Left kidney (tissue), 1 donor: ENCODE measurements at regions not wholly inside any gene's neighbourhood (a gene's known extent, or its start where the extent isn't known, plus 50 kb on each side); places are given as distances from the start of the nearest gene placed in this dataset.
"Not testable (repeated sequence)": the region's sequence is repeated elsewhere in the genome, so short reads cannot be mapped to it uniquely, and the experiment has no call there.

ENCODE experiments used
- DNase-seq: peaks from one replicate; pipeline ENCODE4 v3.0.0-alpha.2; 2013

DNA sequence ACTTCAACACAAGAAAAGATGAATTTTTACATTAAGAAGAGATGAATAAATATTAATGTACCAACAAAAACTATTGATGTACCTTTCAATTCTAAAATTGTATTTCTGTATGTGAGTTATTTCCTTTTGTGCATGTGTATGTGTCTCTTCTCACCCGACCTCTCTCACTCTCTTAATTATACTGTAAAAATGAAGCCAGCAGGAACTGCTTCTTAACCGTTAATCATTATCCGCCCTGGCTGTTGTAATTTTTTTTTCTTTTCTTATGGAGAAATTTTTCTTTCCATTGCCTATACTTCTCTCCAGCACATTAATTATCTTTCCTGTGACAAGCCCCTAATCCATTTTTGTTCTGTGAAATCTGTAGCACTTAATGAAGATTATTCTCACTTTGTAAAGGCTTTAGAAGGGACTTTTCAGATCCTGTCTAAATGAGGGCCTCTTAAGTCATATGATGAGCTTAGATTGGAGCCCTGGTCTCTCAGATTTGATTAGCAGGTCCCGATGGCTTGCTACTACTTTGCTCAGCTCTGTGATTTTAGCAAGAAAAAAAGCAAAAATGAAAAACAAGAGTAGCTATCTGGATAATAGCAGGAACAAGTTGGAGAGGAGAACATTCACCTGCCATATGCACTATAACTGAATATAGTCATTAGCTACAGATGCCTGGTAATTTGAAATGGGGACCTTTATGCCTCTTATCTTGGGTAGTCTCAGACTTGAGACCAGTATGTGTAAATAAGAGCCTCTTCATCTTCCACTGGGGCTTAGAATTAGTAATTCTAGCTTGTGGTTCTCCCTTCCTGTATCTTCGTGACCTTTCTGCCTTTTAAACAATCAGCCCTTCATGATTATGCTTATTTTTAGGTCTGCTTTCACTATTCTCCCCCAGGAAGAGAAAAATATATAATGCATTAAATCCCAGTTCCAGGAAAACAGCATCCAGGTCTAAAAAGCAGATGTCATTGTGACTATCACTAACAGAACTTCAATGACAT, 80.0 kb upstream of the COL1A2 start:
- no peak for DNase-seq

DNA sequence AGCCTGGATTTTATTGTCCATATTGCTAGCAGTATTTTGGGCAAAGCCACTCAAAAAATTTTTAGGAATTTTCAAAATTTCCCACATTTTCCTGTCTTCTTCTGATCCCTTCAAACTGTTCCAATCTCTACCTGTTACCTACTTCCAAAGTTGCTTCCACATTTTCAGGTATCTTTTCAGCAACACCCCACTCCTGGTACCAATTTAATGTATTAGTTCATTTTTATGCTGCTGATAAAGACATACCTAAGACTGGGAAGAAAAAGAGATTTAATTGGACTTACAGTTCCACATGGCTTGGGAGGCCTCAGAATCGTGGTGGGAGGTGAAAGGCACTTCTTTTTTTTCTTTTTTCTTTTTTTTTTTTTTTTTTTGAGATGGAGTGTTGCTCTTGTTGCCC, 73.6 kb upstream of the COL1A2 start:
- not testable (repeated sequence) for DNase-seq

DNA sequence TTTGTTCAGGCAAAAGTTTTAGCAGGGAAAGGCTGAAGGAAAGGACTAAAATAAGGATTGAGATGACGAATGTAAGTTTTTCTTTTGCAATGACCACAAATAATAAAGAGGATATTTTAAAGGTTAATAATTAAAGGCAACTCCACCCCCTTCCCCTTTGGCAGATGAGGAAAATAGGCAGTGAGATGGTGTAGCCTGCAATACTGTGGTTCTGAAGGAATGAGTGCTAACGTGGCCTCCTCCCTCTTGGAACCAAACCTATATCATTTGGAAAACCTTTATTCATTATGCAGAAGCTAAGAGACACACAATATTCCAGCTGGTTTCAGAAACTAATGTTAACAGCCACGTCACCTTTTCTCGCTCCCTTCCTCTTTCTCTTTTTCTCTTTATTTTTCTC, 70.9 kb upstream of the COL1A2 start:
- no peak for DNase-seq

- DNase-seq, result no peak
These were observed 70.1 kb upstream of the COL1A2 start for GRCh38 chr7:94324380-94325121.

- no peak for DNase-seq
These were observed 69.6 kb upstream of the COL1A2 start for GRCh38 chr7:94325122-94325475.

- DNase-seq, result no peak
These were observed 64.2 kb upstream of the COL1A2 start for GRCh38 chr7:94330269-94331020.

DNA sequence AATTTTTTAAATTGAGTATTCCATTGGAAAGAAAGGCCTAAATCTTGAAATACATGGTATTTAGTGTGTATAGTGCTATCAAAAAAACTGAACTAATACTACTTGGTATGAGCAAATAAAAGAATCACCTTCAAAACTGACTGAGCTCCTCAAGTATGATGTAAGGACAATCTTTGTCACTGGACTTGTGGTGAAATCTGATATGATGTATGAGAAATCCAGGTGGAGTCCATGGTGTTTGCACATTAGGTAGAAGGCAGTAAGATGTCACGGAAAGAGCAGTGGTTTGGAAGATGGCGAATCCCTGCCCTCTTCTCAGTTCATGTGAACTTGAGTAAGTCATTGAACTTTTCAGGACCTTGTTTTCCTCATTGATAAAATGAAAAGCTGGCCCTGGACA, 62.1 kb upstream of the COL1A2 start:
- DNase-seq, result no peak

DNA sequence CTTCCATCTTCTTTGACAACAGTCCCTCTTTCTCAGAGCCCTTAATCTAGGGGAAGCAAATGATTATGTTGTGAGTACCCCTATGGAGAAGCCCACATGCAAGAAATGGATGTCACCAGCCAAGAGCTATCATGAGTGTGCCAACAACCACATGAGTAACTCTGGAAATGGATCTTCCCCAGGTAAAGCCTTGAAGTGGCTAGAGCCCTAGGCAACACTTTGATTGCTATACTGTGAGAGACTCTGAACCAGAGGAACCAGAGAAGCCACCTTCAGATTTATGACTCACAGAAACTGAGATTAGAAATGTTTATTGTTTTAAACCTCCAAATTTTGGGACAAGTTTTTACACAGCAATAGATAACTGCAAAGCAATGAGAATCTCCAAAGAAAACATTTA, 60.9 kb upstream of the COL1A2 start:
- no peak for DNase-seq

GRCh38 chr7:94335586-94335985, 59.1 kb upstream of the COL1A2 start:
- no peak for DNase-seq

DNA sequence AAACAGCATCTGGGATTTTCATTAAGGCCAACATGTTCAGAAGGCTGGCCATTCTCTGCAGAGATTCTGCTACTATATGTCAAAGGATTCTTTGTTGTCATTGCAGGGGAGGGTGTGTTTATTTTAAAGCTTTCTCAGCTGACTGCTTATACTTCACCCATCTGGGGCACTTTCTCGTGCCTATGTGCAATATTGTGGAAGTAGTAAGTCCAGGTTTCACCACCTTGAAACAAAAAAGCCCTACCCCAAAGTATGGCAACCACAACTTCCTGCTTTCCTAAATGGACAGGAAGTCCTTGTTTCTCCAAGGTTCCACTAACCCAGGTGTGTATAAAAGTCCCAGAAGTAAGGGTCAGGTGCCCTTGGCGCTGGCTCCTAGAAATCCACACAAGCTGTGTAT, 58.7 kb upstream of the COL1A2 start:
- DNase-seq, result no peak

DNA sequence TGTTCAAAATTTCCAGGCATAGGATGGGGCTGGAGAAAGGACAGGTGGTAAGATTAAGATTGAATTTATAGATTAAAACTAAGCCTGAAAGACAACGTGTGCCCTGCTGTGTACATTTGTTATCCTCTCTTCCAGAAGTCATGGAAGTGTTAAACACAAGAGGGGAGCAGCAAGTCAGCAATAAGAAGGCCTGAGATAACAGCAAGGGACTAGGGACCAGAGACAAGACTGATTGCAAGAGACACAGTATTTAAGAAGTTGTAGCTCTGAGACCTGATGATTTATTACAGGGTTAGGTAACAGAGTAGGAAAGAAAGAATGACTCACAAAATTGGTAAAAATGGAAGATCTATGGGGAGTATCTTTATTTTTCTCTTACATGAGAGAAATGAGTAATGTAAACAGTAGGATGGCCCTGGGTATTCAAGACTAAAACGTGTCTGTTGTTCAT, 55.7 kb upstream of the COL1A2 start:
- no peak for DNase-seq

GRCh38 chr7:94344826-94345225, 49.9 kb upstream of the COL1A2 start:
- no peak for DNase-seq
